ENCODE measurements at regions not wholly inside any gene's neighbourhood (a gene's known extent, or its start where the extent isn't known, plus 50 kb on each side); places are given as distances from the start of the nearest gene placed in this dataset.

DNA sequence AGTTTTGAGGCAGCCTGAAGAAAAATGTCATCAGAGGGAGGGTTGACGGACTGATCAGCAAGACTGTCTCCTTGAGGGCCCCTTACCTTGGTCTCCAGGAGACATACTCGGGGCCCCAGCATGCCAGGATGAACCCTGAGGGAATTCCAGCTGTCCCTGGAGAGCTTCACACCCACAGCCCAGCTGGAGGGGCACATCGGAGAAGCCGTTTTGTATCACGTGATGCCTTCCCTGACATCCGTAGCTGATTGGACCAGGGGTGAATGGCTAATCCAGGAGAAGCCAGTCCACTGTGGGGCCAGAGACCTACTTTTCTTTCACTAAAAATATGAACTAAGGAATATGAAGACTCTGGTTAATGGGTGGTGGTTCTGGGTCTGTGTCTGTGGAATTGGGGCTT, 86.0 kb upstream of the TP53I11 start:
- no peak for DNase-seq (ENCODE audit: low read depth)

GRCh38 chr11:45037434-45038005, 86.8 kb upstream of the TP53I11 start:
- no peak for DNase-seq (ENCODE audit: low read depth)

GRCh38 chr11:45038923-45039322, 88.2 kb upstream of the TP53I11 start:
- no peak for DNase-seq (ENCODE audit: low read depth)

DNA sequence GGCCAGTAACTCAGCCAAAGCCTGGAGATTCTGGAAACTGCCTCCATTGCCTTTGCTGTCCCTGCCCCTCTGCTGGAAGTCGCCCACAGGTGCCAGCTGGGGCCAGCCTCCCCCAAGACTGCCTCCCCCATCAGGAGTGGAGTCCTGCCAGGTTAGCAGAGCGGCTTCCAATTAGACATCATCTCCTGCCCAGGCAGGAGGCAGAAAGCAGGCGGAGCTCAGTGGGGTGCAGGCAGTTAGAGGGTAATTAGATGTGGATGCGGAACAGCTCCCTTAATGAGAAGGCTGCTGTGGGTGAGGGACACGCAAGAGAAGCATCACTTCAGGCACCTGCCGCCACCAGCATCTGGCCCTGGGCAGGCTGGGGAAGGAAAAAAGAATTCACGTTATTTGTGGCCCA, 90.9 kb upstream of the TP53I11 start:
- no peak for DNase-seq (ENCODE audit: low read depth)

- peak; percentile 9 for DNase-seq (ENCODE audit: low read depth)
These were observed 91.9 kb upstream of the TP53I11 start for GRCh38 chr11:45042560-45042959.

DNA sequence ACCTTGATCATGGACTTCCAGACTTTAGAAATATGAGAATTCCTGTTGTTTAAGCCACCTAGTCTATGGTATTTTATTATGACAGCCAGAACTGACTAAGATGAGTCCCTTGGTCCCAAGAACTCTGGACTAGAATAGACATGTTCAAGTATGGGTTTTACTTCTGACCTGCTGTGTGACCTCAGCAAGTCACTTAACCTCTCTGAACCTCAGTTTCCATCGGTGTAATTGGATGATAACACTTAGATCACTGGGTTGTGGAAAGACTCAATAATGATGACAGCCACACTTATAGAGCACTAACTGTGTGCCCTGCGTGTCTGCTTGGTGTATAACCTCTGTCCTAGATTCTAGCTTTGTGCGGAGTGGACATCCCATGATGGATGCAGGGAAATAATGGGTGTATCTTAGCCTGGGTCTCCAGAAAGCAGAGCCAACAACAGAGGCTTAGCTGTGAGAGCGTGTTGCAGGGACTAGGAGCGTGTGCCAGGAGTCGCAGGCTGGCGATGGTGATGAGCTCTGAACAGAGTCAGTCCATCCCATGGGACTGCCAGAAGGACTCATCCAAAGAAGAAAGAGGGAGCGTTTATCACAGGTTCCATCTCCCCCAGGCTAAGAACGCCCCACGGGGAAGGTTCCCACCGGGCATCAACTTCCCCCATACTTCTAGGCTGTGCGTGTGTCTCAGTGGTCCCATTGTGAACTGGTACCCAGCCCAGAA, 93.2 kb upstream of the TP53I11 start:
- no peak for DNase-seq (ENCODE audit: low read depth)

DNA sequence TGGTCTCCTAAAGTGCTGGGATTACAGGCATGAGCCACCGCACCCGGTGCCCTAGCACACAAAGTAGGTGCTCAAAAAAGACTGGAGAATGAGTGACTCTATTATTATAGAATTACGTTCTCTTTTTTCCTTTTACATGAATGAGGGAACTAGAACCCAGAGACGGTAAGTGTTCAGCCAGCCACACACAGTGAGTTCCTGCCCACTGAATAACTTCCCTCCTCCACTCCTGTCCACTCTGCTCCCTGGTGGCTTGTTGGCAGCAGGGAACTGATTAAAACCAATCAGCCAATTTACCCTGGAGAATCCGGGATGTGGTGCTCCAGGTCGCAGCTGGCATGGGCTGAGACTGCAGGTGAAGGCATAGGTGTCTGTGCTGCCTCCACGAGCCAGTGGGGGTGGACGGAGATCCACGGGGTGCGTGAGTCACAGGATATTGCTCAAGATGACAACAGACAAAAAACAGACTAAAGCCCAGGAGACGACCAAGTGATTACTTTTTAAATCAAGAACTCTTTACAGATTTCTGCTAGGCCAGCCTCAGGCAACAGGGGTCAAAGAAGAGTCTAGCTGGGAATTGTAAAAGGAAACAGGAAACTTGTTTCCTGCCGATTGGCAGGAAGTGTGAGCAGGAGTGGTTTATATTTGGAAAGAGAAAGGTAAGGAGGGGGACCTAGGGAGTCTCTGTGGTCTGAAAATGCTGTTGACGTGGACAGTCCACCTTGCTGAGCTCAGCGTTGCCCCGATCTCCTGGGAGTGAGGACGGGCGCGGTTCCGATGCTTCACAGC, 95.2 kb upstream of the TP53I11 start:
- DNase-seq (ENCODE audit: low read depth) = peak; percentile 37

- DNase-seq (ENCODE audit: low read depth) = no peak
These were observed 97.7 kb upstream of the TP53I11 start for GRCh38 chr11:45048313-45048841.

GRCh38 chr11:45048870-45049691, 97.4 kb upstream of the PRDM11 start:
- no peak for DNase-seq (ENCODE audit: low read depth)

DNA sequence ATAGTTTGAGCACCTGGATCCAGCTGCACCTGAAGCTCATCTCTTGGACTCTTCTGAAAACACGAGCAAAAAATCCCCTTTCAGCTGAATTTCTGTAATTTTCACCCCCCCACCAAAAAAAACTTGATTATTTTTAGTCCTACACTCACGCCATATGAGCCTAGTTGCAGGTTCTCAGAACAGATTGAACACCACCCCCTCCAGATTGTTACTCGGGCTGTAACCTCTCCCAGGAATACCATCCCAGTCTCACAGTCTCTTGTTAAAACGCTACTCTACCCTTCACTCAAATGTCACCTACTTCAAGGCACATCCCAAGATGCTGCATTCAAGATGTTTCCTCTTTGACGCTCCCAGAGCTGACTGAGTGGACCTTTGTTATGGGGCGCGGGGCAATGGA, 96.3 kb upstream of the PRDM11 start:
- DNase-seq (ENCODE audit: low read depth) = no peak

- DNase-seq (ENCODE audit: low read depth) = no peak
These were observed 94.8 kb upstream of the PRDM11 start for GRCh38 chr11:45051621-45052020.

- no peak for DNase-seq (ENCODE audit: low read depth)
These were observed 94.1 kb upstream of the PRDM11 start for GRCh38 chr11:45052361-45052760.

GRCh38 chr11:45053736-45054446, 92.5 kb upstream of the PRDM11 start:
- DNase-seq (ENCODE audit: low read depth) = no peak

DNA sequence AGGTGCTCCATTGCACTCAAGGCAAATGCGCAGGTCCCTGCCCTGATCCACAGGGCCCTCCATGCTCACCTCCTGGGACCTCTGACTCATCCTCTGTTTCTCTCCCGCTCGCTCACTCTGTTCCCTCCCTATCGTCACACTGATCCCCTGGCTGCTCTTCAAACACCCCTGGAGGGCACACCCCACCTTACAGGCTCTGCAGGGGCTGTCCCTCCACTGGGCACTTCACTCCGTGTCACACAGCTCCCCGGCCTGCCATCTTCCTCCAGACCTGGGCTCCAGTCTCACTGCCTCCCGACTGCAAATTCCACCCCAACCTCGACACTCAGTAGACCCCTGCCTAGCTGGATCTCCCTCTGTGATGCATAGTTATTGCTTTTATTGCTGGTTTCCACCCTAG, 91.5 kb upstream of the PRDM11 start:
- no peak for DNase-seq (ENCODE audit: low read depth)

DNA sequence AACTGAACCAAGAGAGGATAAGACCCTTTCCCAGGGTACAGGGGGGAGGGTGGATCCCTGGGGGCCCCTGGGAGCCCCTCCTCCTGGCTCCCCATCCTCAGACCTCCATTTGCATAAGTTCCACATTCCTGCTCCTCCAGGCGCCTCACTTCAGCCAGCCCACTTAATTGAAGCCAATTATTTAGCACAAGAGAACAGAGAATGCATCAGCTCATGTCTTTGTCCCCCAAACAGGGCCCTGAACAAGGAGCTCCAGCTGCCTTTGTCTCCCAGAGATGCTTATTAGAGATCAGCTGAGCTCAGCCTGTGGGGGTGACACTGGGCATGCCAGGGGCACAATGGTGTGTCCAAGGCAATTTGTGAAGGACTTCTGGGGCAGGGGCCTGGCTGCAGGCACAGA, 89.9 kb upstream of the PRDM11 start:
- DNase-seq (ENCODE audit: low read depth) = no peak

DNA sequence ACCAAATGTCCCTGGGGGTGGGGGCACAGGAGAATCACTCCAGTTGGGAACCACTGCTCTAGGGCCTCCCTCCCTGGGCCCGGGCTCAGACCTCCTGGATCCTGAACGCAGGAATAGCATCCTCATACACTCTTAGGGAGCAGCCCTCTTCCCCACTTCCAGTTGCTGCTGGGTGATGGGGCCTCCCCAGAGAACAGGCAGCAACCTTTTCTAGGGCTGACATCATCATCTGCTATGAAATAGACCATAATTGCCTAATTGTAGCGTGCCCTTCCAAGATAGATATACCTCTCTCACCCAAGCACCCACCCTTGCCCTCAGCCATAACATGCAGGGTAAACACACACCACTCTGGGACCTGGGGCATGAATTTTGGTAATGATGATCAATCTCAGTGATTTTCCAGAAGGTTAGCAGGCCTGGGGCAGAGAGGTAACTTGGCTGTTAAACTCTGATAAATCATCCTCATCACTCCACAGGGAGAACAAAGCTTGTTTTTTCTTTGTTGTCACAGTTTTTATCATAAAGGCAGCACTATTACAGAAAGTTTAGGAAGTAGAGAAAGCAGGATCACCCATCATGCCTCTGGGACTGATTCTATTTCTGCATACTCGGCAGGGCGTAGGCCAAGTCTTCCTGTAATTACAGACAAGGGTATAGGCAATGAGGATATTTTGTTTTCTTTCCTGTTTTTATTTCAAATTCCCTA, 88.3 kb upstream of the PRDM11 start:
- no peak for DNase-seq (ENCODE audit: low read depth)

DNA sequence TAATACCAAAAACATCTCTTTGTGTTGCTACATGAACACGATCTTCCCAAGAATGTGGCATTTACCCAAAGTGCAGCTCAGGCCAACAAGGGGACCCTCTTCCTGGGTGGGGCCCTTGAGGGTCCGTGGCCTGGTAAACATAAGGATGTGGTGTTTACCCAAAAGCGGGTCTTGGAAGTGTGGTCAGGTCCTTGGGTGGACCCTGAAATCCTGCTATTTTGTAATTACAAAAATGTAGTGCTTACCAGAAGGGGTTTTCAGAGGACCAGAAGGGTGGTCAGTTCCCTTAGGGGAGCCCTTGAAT, 87.8 kb upstream of the PRDM11 start:
- DNase-seq (ENCODE audit: low read depth) = no peak

GRCh38 chr11:45060707-45061106, 85.7 kb upstream of the PRDM11 start:
- DNase-seq (ENCODE audit: low read depth) = no peak

DNA sequence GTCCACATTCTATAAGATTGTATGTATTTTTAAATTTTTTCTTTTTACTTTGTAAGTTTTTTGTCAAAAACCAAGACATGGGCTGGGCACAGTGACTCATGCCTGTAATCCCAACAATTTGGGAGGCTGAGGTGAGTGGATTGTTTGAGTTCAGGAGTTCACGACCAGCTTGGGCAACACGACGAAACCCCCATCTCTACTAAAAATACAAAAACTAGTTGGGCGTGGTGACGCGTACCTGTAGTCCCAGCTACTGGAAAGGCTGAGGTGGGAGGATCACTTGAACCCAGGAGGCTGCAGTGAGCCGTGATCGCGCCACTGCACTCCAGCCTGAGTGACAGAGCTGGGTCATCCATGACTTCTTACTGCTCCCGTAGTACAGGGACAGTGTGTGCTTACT, 84.8 kb upstream of the PRDM11 start:
- DNase-seq (ENCODE audit: low read depth) = no peak

DNA sequence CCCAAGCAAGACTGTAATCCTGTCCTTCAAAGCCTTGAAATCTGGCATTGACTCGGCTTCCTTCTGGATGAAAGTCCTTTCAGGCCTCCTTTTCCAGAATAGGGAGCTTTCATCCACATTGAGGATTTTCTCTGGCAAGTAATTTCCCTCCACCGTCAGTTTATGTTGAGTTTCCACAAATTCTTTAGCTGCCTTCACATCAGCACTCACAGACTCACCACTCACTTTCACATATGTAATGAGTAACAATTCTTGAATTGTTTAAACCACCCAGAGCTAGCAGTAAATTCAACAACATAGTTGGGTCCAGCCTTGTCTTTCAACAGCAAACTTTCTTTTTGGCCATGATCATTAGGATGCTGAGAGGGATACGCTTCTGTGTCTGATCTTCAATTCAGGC, 84.3 kb upstream of the PRDM11 start:
- DNase-seq (ENCODE audit: low read depth) = no peak

GRCh38 chr11:45062974-45063635, 83.3 kb upstream of the PRDM11 start:
- DNase-seq (ENCODE audit: low read depth) = no peak

Measured in fibroblast of the conjunctiva (primary cell).